LNCaP clone FGC (cell line): ENCODE measurements at regions not wholly inside any gene's neighbourhood (a gene's known extent, or its start where the extent isn't known, plus 50 kb on each side); places are given as distances from the start of the nearest gene placed in this dataset.

Experiments used
- DNase-seq: peaks from one replicate; pipeline ENCODE4 v3.0.0-alpha.2; 2011; ENCODE audit warnings: low read depth
- H3K4me3 ChIP-seq: 2 replicates; pipeline ENCODE4 v1.5.1; 2011; ENCODE audit warnings: mild to moderate bottlenecking, low read depth, low read length, control low read depth
- TF ChIP-seq, protein P1 (sequence below): IDR thresholded peaks from 2 replicates; pipeline ENCODE4 v1.5.1; 2012; ENCODE audit warnings: mild to moderate bottlenecking; ENCODE audit not compliant: control insufficient read depth, insufficient read depth; ENCODE audit errors: extremely low read depth

- H3K4me3 ChIP-seq = no peak overlapping the region
- no peak for DNase-seq
- TF ChIP-seq, protein P1, sequence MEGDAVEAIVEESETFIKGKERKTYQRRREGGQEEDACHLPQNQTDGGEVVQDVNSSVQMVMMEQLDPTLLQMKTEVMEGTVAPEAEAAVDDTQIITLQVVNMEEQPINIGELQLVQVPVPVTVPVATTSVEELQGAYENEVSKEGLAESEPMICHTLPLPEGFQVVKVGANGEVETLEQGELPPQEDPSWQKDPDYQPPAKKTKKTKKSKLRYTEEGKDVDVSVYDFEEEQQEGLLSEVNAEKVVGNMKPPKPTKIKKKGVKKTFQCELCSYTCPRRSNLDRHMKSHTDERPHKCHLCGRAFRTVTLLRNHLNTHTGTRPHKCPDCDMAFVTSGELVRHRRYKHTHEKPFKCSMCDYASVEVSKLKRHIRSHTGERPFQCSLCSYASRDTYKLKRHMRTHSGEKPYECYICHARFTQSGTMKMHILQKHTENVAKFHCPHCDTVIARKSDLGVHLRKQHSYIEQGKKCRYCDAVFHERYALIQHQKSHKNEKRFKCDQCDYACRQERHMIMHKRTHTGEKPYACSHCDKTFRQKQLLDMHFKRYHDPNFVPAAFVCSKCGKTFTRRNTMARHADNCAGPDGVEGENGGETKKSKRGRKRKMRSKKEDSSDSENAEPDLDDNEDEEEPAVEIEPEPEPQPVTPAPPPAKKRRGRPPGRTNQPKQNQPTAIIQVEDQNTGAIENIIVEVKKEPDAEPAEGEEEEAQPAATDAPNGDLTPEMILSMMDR = no peak
These were observed 58.8 kb downstream of the SPRY1 start for GRCh38 chr4:123455360-123455759.

GRCh38 chr4:123462007-123462406 lies 65.4 kb downstream of the SPRY1 start:
- TF ChIP-seq, protein P1 = no peak
- H3K4me3 ChIP-seq = no peak overlapping the region
- no peak for DNase-seq

DNA sequence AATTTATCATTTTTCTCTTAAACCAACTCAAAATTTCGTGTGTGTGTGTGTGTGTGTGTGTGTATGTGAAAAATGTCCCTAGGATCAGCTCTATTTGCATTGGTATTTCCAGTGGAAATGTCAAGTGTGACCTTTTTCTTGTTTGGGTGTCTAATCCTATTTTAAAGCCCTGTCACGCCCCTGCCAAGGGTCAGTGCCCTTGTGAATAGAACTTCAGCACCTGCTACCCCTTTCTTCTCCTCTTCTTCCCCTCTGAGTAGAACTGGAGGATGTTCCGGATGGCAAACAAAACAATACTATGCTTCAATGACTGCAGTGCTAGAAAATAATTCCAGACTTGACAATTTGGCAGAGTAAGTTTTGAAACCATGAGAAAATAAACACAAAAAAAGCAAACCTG lies 67.3 kb downstream of the SPRY1 start:
- no peak overlapping the region for H3K4me3 ChIP-seq
- DNase-seq = no peak
- TF ChIP-seq, protein P1 = no peak

DNA sequence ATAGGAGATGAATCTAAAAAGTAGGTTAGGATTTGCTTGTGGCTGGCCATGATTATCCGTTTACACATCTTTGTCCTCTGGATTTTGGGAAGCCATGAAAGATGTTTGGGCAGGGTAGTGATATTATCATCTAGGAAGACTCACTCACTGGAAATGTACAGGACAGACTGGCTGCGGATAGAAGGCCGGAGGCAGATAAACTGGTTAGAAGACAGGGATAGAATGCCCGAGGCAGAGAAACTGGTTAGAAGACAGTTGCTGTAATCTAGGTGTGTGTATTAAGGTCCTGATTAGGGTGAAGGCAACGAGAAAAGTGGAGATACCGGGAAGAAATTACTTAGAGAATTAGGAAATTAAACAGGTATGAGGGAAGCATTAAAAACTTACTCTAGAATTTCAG lies 68.8 kb downstream of the SPRY1 start:
- no peak overlapping the region for H3K4me3 ChIP-seq
- no peak for DNase-seq
- TF ChIP-seq, protein P1 = no peak

- H3K4me3 ChIP-seq = no peak overlapping the region
- TF ChIP-seq, protein P1 = no peak
These were observed 69.6 kb downstream of the SPRY1 start for GRCh38 chr4:123466080-123466785.

GRCh38 chr4:123468479-123469031 lies 72.0 kb downstream of the SPRY1 start:
- TF ChIP-seq, protein P1 = no peak
- DNase-seq = no peak
- H3K4me3 ChIP-seq = no peak overlapping the region

More at GRCh38 chr4:123466080-123466785, 69.6 kb downstream of the SPRY1 start:
- no peak for DNase-seq

DNA sequence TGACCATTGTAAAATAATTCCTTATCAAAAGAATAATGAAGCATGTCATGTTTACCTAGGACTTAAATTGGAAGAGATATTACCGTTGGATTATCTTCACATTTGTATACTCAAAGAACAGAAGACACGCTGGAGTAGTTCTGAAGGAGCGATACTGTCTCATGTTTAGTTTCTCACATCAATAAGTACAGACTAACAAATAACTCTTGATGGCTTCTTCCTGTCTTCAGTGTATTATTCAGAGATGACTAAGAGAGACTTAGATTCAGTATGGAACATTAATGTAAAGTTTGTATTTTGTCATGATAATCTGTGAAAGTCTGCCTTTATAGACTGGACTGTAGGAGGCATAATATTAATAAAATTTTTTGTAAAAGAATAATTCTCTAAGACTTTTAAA lies 72.7 kb downstream of the SPRY1 start:
- no peak overlapping the region for H3K4me3 ChIP-seq
- DNase-seq = no peak
- TF ChIP-seq, protein P1 = no peak
